ENCODE measurements at regions not wholly inside any gene's neighbourhood (a gene's known extent, or its start where the extent isn't known, plus 50 kb on each side); places are given as distances from the start of the nearest gene placed in this dataset.

GRCh38 chr6:80543151-80543550, 436.7 kb downstream of the BCKDHB start:
- Mint-ChIP-seq H3K4me3 (no peak overlapping the region), H3K27ac (no peak overlapping the region), H3K4me1 (no peaks in the 10 kb centered on the region), H3K36me3 (ENCODE audit: low read depth) (no peaks in the 10 kb centered on the region), H3K9me3 (no peaks in the 10 kb centered on the region), H3K27me3 (ENCODE audit: insufficient read depth, low read depth, poor library complexity) (no peaks in the 10 kb centered on the region)
- Histone ChIP-seq H2AFZ (peak overlapping the region; percentile 18; the same call in 1 of the 2 replicates), H3K4me2 (no peak overlapping the region), H3K27me3 (ENCODE audit: insufficient read depth) (no peaks in the 10 kb centered on the region), H3K4me1 (ENCODE audit: insufficient read depth) (no peaks in the 10 kb centered on the region), H3F3A (replicated peaks; ENCODE audit: low read depth) (no peaks in the 10 kb centered on the region), H4K20me1 (replicated peaks; ENCODE audit: insufficient read depth) (no peaks in the 10 kb centered on the region), H3K27ac (ENCODE audit: low read depth) (no peak overlapping the region), H3K79me2 (replicated peaks; ENCODE audit: insufficient read depth) (no peaks in the 10 kb centered on the region), H3K9me2 (ENCODE audit: insufficient read depth) (peaks cover 6% of the 10 kb centered on the region; the same call in 1 of the 2 replicates), H3K4me3 (no peak overlapping the region), H3K36me3 (ENCODE audit: insufficient read depth) (no peaks in the 10 kb centered on the region)
- no peak for DNase-seq (ENCODE audit: low spot score)
- ATAC-seq = no peak
- TF ChIP-seq ZNF114 (CRISPR knock-in tag; IDR thresholded peaks at IDR 0.05) (no peak), ETS1 (IDR thresholded peaks at IDR 0.05) (no peak), ZNF331 (CRISPR knock-in tag; IDR thresholded peaks at IDR 0.05; ENCODE audit: low read depth) (no peak), REST (IDR thresholded peaks at IDR 0.05; ENCODE audit: unreplicated experiment) (no peak), CTCF (conservative IDR thresholded peaks at IDR 0.05; ENCODE audit: low read depth in 2 of 2) (no peak), POLR2AphosphoS5 (IDR thresholded peaks at IDR 0.05; ENCODE audit: low read depth) (no peak), JUNB (IDR thresholded peaks at IDR 0.05; ENCODE audit: unreplicated experiment) (no peak), STAT1 (IDR thresholded peaks at IDR 0.05; ENCODE audit: unreplicated experiment) (no peak), NANOG (IDR thresholded peaks at IDR 0.05; ENCODE audit: borderline replicate concordance) (no peak), EZH2phosphoT487 (IDR thresholded peaks at IDR 0.05; ENCODE audit: unreplicated experiment) (no peak), EZH2 (IDR thresholded peaks at IDR 0.05; ENCODE audit: low read depth, unreplicated experiment) (no peak), ZNF462 (CRISPR knock-in tag; IDR thresholded peaks at IDR 0.05) (no peak), CREB1 (CRISPR knock-in tag; IDR thresholded peaks at IDR 0.05; ENCODE audit: low read depth) (no peak)

Measured in GM23338 (cell line).